ENCODE measurements at regions not wholly inside any gene's neighbourhood (a gene's known extent, or its start where the extent isn't known, plus 50 kb on each side); places are given as distances from the start of the nearest gene placed in this dataset.

DNA sequence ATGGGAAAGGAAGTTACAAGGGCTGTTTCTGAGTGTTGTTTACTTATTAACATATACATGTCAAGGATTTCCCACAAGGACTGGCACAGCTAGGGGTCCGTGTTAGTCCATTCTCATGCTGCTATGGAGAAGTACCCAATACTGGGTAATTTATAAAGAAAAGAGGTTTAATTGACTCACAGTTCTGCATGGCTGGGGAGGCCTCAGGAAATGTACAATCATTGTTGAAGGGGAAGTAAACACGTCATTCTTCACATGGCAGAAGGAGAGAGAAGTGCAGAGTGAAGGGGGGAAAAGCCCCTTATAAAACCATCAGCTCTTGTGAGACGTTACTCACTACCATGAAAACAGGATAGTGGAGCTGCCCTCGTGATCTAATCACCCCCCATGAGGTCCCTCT is 128.9 kb upstream of the CELF4 start:
- Histone ChIP-seq H3K36me3 (ENCODE audit: control insufficient read depth, insufficient read depth, low read length) (no peaks in the 10 kb centered on the region), H3K4me3 (ENCODE audit: low read length) (no peak overlapping the region), H3K9me3 (ENCODE audit: control insufficient read depth, insufficient read depth, low read length) (no peaks in the 10 kb centered on the region), H3K27me3 (ENCODE audit: control insufficient read depth, insufficient read depth, low read length) (no peaks in the 10 kb centered on the region), H3K4me1 (ENCODE audit: control insufficient read depth, insufficient read depth, low read length) (0 out of 2 replicates have a peak, but pooled peaks cover 1% of the 10 kb centered on the region), H3K27ac (ENCODE audit: low read length) (no peak overlapping the region)
- no CpG with 5 or more reads among the region's 4 CpGs for WGBS (ENCODE audit: insufficient coverage, insufficient read length)
- DNase-seq (ENCODE audit: low read depth, low spot score): no peak

DNA sequence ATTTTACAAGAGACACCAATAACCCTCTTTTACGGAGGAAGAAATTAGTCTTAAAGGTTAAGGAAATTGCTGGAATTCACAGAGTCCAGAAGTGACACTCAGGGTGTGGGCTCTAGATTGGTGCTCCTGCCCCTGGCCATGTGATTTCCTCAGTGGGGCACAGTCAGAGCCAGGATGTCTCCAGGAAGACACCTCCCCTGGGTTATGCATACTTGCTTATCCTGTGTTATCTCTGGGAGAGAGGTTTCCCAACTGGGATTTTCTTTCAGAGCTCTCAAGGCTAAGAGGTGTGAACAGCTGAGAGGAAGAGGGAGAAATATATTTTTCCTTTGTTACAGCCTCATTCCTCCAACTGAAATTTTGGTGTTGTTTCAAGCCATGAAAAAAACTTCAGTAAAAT is 125.6 kb upstream of the CELF4 start:
- no CpG with 5 or more reads among the region's 1 CpG for WGBS (ENCODE audit: insufficient coverage, insufficient read length)
- Histone ChIP-seq H3K4me1 (ENCODE audit: control insufficient read depth, insufficient read depth, low read length) (no peaks in the 10 kb centered on the region), H3K4me3 (ENCODE audit: low read length) (no peak overlapping the region), H3K36me3 (ENCODE audit: control insufficient read depth, insufficient read depth, low read length) (no peaks in the 10 kb centered on the region), H3K27me3 (ENCODE audit: control insufficient read depth, insufficient read depth, low read length) (no peaks in the 10 kb centered on the region), H3K27ac (ENCODE audit: low read length) (no peak overlapping the region), H3K9me3 (ENCODE audit: control insufficient read depth, insufficient read depth, low read length) (no peaks in the 10 kb centered on the region)
- no peak for DNase-seq (ENCODE audit: low read depth, low spot score)

DNA sequence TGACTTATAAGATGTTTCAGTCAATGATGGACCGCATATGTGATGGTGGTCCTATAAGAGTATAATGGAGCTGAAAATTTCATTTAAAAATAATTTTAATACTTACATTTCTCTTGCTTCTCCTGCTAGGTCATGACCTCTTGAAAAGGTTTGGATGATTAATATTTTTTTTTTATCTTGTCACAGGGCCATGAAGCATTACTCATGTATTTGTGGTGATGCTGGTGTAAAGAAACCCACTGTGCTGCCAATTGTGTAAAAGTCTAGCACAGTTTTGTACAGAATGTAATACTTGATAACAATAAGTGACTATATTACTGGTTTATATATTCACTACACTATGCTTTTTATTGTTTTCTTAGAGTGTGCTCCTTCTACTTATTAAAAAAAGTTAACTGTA is 124.2 kb upstream of the CELF4 start:
- DNase-seq (ENCODE audit: low read depth, low spot score): no peak
- Histone ChIP-seq H3K36me3 (ENCODE audit: control insufficient read depth, insufficient read depth, low read length) (no peaks in the 10 kb centered on the region), H3K4me3 (ENCODE audit: low read length) (no peak overlapping the region), H3K9me3 (ENCODE audit: control insufficient read depth, insufficient read depth, low read length) (no peaks in the 10 kb centered on the region), H3K4me1 (ENCODE audit: control insufficient read depth, insufficient read depth, low read length) (no peaks in the 10 kb centered on the region), H3K27me3 (ENCODE audit: control insufficient read depth, insufficient read depth, low read length) (no peaks in the 10 kb centered on the region), H3K27ac (ENCODE audit: low read length) (no peak overlapping the region)
- no CpG with 5 or more reads among the region's 1 CpG for WGBS (ENCODE audit: insufficient coverage, insufficient read length)

DNA sequence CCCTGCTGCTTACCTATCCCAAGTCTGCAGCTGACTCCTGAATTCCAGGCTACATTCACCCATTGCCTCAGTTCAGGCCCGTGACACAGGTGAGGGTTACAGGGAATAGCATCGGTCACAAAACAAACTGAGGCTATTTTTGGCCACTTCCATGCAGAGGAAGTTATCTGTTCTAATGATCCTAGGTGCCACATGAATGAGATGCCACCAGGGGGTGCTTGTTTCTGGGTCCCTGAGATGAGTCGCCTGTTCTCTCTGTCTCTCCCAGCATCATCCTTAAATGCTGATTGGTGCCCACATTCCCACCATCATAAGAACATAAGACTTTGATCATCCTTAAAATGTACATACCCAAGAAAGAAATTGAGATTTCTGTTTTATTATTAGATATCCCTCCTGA is 119.0 kb upstream of the CELF4 start:
- H3K36me3 ChIP-seq (ENCODE audit: control insufficient read depth, insufficient read depth, low read length): no peaks in the 10 kb centered on the region
- H3K27me3 ChIP-seq (ENCODE audit: control insufficient read depth, insufficient read depth, low read length): no peaks in the 10 kb centered on the region; the same call in 1 of the 2 replicates
- H3K4me1 ChIP-seq (ENCODE audit: control insufficient read depth, insufficient read depth, low read length): no peaks in the 10 kb centered on the region
- no peak for DNase-seq (ENCODE audit: low read depth, low spot score)
- WGBS (ENCODE audit: insufficient coverage, insufficient read length): no CpG with 5 or more reads among the region's 3 CpGs
- no peak overlapping the region for H3K4me3 ChIP-seq (ENCODE audit: low read length)
- H3K9me3 ChIP-seq (ENCODE audit: control insufficient read depth, insufficient read depth, low read length): no peaks in the 10 kb centered on the region
- H3K27ac ChIP-seq (ENCODE audit: low read length): no peak overlapping the region

DNA sequence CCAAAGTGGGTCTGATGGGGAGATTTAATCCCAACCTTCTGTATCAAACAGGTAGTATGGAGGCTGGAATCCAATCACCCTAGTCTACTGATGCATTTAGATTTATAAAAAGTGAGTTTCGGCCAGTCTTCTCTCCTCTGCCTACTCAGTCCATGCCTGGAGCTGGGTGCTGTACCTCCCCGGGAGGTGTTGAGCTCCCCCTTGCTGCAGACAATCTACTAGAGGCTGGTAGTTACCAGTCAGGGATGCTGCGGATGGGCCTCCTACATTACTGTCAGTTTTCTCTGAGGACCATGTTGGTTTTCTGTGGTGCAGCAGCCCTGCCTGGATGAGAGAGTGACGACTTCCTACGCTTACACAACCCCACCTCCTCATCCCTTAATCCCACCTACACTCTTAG is 118.6 kb upstream of the CELF4 start:
- WGBS (ENCODE audit: insufficient coverage, insufficient read length): no CpG with 5 or more reads among the region's 5 CpGs
- no peaks in the 10 kb centered on the region for H3K4me1 ChIP-seq (ENCODE audit: control insufficient read depth, insufficient read depth, low read length)

DNA sequence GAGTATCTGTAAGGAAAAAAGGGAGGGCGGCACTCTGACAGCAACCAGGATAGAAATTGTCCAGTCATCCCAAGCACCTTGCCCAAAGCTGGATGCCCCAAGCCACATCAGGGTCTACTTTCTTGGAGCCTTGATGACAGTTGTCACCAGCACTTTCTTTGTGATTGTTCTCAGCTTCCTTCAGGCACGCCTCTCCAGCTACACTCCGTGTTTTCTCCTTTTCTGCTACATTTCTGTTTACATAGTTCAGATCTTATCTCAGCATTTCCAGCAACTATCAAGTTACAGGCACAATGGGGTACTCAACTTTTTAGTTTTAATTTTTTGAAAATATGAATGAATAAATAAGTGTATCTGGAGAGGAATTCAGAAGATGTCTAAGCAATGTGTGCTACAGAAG is 115.3 kb upstream of the CELF4 start:
- no peaks in the 10 kb centered on the region; the same call in 1 of the 2 replicates for H3K27me3 ChIP-seq (ENCODE audit: control insufficient read depth, insufficient read depth, low read length)
- no peaks in the 10 kb centered on the region for H3K36me3 ChIP-seq (ENCODE audit: control insufficient read depth, insufficient read depth, low read length)
- DNase-seq (ENCODE audit: low read depth, low spot score): no peak
- H3K4me3 ChIP-seq (ENCODE audit: low read length): no peak overlapping the region
- H3K9me3 ChIP-seq (ENCODE audit: control insufficient read depth, insufficient read depth, low read length): no peaks in the 10 kb centered on the region
- H3K4me1 ChIP-seq (ENCODE audit: control insufficient read depth, insufficient read depth, low read length): no peaks in the 10 kb centered on the region
- no peak overlapping the region for H3K27ac ChIP-seq (ENCODE audit: low read length)
- WGBS (ENCODE audit: insufficient coverage, insufficient read length): no CpG with 5 or more reads among the region's 3 CpGs

More for the DNA sequence above, 118.6 kb upstream of the CELF4 start:
- Histone ChIP-seq H3K36me3 (ENCODE audit: control insufficient read depth, insufficient read depth, low read length) (no peaks in the 10 kb centered on the region), H3K27ac (ENCODE audit: low read length) (no peak overlapping the region), H3K27me3 (ENCODE audit: control insufficient read depth, insufficient read depth, low read length) (no peaks in the 10 kb centered on the region; the same call in 1 of the 2 replicates), H3K4me3 (ENCODE audit: low read length) (no peak overlapping the region), H3K9me3 (ENCODE audit: control insufficient read depth, insufficient read depth, low read length) (no peaks in the 10 kb centered on the region)
- no peak for DNase-seq (ENCODE audit: low read depth, low spot score)

DNA sequence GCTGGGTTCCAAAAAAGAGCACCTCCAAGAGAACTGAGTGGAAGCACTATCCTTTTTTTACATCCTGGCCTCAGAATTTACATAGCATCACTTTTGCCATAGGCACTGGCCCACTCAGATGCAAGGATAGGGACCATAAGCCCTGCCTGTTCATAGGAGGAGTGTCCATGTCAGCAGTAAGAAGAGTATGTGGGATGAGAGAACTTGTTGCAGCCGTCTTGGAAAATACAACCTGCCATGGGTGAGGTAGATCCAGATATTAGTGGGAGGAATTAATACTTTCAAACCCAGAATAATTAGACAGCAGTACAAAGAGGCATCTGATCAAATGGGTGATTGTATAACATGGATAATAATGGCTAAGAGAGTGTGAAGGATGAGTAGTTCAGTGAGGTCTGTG is 110.7 kb upstream of the CELF4 start:
- WGBS (ENCODE audit: insufficient coverage, insufficient read length): no CpG with 5 or more reads among the region's 1 CpG
- no peaks in the 10 kb centered on the region for H3K4me1 ChIP-seq (ENCODE audit: control insufficient read depth, insufficient read depth, low read length)
- no peaks in the 10 kb centered on the region for H3K9me3 ChIP-seq (ENCODE audit: control insufficient read depth, insufficient read depth, low read length)
- no peak for DNase-seq (ENCODE audit: low read depth, low spot score)
- H3K27ac ChIP-seq (ENCODE audit: low read length): no peak overlapping the region
- H3K36me3 ChIP-seq (ENCODE audit: control insufficient read depth, insufficient read depth, low read length): no peaks in the 10 kb centered on the region
- no peak overlapping the region for H3K4me3 ChIP-seq (ENCODE audit: low read length)
- H3K27me3 ChIP-seq (ENCODE audit: control insufficient read depth, insufficient read depth, low read length): no peaks in the 10 kb centered on the region

DNA sequence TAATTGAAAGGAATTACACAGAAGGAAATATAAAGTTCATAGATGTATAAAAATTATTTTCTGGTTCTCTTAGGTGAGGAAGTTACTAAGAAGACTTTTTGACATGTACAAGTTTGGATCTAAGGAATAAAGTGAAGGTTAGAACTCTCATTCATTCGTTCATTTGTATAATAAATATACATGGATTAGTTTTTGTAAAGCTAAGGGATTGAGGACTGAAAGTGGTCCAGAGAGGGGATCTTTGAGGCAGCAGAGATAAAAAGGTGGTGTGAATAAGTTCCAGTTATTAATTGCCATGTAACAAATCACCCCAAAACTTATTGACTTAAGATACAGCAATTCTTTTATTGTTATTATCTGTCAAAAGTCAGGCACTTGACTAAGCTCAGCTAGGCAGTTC is 110.1 kb upstream of the CELF4 start:
- no peak for DNase-seq (ENCODE audit: low read depth, low spot score)
- Histone ChIP-seq H3K36me3 (ENCODE audit: control insufficient read depth, insufficient read depth, low read length) (no peaks in the 10 kb centered on the region), H3K27me3 (ENCODE audit: control insufficient read depth, insufficient read depth, low read length) (no peaks in the 10 kb centered on the region), H3K9me3 (ENCODE audit: control insufficient read depth, insufficient read depth, low read length) (no peaks in the 10 kb centered on the region), H3K4me1 (ENCODE audit: control insufficient read depth, insufficient read depth, low read length) (no peaks in the 10 kb centered on the region), H3K4me3 (ENCODE audit: low read length) (no peak overlapping the region), H3K27ac (ENCODE audit: low read length) (no peak overlapping the region)
- WGBS (ENCODE audit: insufficient coverage, insufficient read length): no CpG with 5 or more reads among the region's 1 CpG

DNA sequence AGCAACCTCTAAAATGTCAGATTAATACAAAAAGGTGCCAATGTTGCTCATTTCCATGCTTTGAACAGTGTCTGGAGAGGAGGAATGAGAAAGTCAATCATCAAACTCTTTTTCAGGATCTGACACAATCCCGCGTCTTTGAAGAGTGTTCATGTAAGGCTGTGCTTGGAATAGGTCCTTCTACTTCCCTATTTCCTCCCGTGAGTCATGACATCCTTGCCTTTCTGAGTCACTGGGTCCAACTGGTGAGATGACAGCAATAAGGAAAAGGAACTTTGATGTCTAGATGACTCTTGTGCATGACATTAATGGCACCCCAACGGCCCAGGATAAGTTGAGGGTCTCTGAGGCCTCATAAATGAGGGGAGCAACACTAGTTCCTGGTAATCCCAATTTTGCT is 109.0 kb upstream of the CELF4 start:
- H3K27ac ChIP-seq (ENCODE audit: low read length): no peak overlapping the region
- H3K4me1 ChIP-seq (ENCODE audit: control insufficient read depth, insufficient read depth, low read length): peaks cover under 1% of the 10 kb centered on the region; the same call in 1 of the 2 replicates
- no peak for DNase-seq (ENCODE audit: low read depth, low spot score)
- H3K27me3 ChIP-seq (ENCODE audit: control insufficient read depth, insufficient read depth, low read length): no peaks in the 10 kb centered on the region
- H3K9me3 ChIP-seq (ENCODE audit: control insufficient read depth, insufficient read depth, low read length): no peaks in the 10 kb centered on the region
- H3K36me3 ChIP-seq (ENCODE audit: control insufficient read depth, insufficient read depth, low read length): no peaks in the 10 kb centered on the region
- H3K4me3 ChIP-seq (ENCODE audit: low read length): no peak overlapping the region
- no CpG with 5 or more reads among the region's 4 CpGs for WGBS (ENCODE audit: insufficient coverage, insufficient read length)

DNA sequence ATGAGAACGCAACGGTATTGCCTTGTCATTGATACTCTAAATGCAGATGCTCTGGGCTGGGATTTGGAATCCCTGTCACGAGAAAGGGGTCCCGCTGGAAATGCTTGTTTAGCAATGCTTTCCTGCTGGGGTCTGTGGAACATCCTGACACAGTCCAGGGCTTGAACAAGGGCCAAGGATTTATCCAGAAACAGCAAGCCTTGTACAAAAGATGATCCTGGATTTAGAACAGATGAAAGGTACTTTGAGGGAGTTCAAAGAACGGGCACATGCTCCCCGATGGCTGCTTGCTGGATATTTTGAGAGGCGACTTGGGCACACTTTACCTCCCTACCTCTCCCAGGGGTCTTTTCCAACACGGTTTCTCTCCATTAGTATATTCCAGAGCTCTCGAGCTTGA is 108.1 kb upstream of the CELF4 start:
- H3K4me1 ChIP-seq (ENCODE audit: control insufficient read depth, insufficient read depth, low read length): peaks cover 6% of the 10 kb centered on the region
- no peaks in the 10 kb centered on the region for H3K27me3 ChIP-seq (ENCODE audit: control insufficient read depth, insufficient read depth, low read length)
- no peaks in the 10 kb centered on the region for H3K9me3 ChIP-seq (ENCODE audit: control insufficient read depth, insufficient read depth, low read length)
- no peak for DNase-seq (ENCODE audit: low read depth, low spot score)
- H3K27ac ChIP-seq (ENCODE audit: low read length): no peak overlapping the region
- no peaks in the 10 kb centered on the region for H3K36me3 ChIP-seq (ENCODE audit: control insufficient read depth, insufficient read depth, low read length)
- H3K4me3 ChIP-seq (ENCODE audit: low read length): no peak overlapping the region
- no CpG with 5 or more reads among the region's 9 CpGs for WGBS (ENCODE audit: insufficient coverage, insufficient read length)

DNA sequence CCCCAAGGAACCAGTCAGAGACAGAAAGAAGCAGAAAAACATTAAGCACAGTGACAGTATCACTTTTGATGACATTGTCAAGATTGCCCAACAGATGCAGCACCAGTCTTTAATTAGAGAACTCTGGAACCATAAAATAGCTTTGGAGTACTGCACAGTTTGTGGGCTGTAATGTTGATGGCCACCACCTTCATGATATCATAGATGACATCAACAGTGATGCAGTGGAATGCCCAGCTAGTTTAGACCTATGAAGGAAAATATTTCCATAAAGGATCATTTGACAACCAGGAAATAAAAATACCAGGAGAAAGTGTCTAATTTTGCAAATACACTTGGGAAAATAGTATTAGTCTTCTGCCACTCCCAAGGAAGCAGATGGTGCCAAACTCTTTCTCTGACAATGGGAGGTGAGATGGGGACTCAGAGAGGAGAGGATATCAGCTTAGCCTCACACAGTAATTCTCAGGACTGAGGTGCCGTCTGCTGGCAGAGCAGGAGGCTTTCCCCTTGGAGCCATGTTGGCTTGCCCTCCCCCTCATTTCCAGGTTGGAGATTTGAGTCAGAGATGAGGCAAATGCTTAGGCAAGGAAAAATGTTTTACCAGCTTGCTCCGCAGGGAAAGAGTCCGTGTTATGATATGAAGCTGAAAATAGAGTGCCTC is 107.5 kb upstream of the CELF4 start:
- Histone ChIP-seq H3K36me3 (ENCODE audit: control insufficient read depth, insufficient read depth, low read length) (no peaks in the 10 kb centered on the region), H3K27me3 (ENCODE audit: control insufficient read depth, insufficient read depth, low read length) (no peaks in the 10 kb centered on the region), H3K9me3 (ENCODE audit: control insufficient read depth, insufficient read depth, low read length) (no peaks in the 10 kb centered on the region), H3K4me1 (ENCODE audit: control insufficient read depth, insufficient read depth, low read length) (peaks cover 6% of the 10 kb centered on the region), H3K4me3 (ENCODE audit: low read length) (no peak overlapping the region), H3K27ac (ENCODE audit: low read length) (no peak overlapping the region)
- DNase-seq (ENCODE audit: low read depth, low spot score): no peak
- no CpG with 5 or more reads among the region's 3 CpGs for WGBS (ENCODE audit: insufficient coverage, insufficient read length)
